BLaER1 (cell line): ENCODE measurements at regions not wholly inside any gene's neighbourhood (a gene's known extent, or its start where the extent isn't known, plus 50 kb on each side); places are given as distances from the start of the nearest gene placed in this dataset.
"Not testable (repeated sequence)": the region's sequence is repeated elsewhere in the genome, so short reads cannot be mapped to it uniquely, and the experiment has no call there.

Source experiments
- H3K27ac ChIP-seq: shearing (Covaris generic); formaldehyde crosslinking; 2 replicates; pipeline ENCODE4 v1.8.1; 2022
- H3K27me3 ChIP-seq: shearing (Covaris generic); formaldehyde crosslinking; 2 replicates; pipeline ENCODE4 v1.8.1; 2022
- H3K36me3 ChIP-seq: shearing (Covaris generic); formaldehyde crosslinking; 2 replicates; pipeline ENCODE4 v1.8.1; 2022
- H3K4me1 ChIP-seq: shearing (Covaris generic); formaldehyde crosslinking; 2 replicates; pipeline ENCODE4 v1.8.1; 2022
- H3K4me2 ChIP-seq: shearing (Covaris generic); formaldehyde crosslinking; 2 replicates; pipeline ENCODE4 v1.8.1; 2022
- H3K4me3 ChIP-seq: shearing (Covaris generic); formaldehyde crosslinking; 2 replicates; pipeline ENCODE4 v1.8.1; 2022
- H3K9ac ChIP-seq: shearing (Covaris generic); formaldehyde crosslinking; 2 replicates; pipeline ENCODE4 v1.8.1; 2022
- H3K9me3 ChIP-seq: shearing (Covaris generic); formaldehyde crosslinking; 2 replicates; pipeline ENCODE4 v1.8.1; 2022
- H4K20me1 ChIP-seq: shearing (Covaris generic); formaldehyde crosslinking; 2 replicates; pipeline ENCODE4 v1.8.1; 2022
- Cebpa-rat ChIP-seq: shearing (Covaris generic); IDR thresholded peaks from 2 replicates; pipeline ENCODE4 v1.8.1; 2022

GRCh38 chr6:145278163-145278807 lies 457.0 kb downstream of the EPM2A start:
- no peak overlapping the region for H3K9ac ChIP-seq
- H3K27ac ChIP-seq = no peak overlapping the region
- H3K4me1 ChIP-seq = no peaks in the 10 kb centered on the region
- TF ChIP-seq Cebpa-rat = no peak
- no peaks in the 10 kb centered on the region for H3K27me3 ChIP-seq
- no peaks in the 10 kb centered on the region for H3K36me3 ChIP-seq
- no peaks in the 10 kb centered on the region for H3K9me3 ChIP-seq
- H3K4me3 ChIP-seq = no peak overlapping the region
- no peaks in the 10 kb centered on the region for H4K20me1 ChIP-seq
- no peak overlapping the region for H3K4me2 ChIP-seq

DNA sequence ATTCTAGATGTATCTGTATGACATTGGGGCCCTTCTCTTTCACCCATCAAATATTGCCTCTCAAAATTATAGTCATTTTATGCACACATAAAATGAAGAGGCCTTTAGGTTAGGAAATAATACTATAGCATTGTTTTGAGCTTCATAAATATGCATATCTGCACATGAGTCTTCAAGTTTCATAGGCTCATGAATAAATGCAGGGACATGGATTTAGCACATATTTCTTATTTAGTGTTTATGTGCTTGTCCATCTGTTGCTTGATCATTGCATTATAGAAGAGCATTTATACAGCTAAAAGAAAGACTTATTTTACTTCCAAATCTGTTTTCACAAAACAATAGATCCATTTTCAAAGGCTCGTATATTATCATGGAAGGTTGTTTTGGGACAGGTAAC lies 455.8 kb downstream of the EPM2A start:
- H4K20me1 ChIP-seq = no peaks in the 10 kb centered on the region
- H3K27me3 ChIP-seq = no peaks in the 10 kb centered on the region
- no peak overlapping the region for H3K4me2 ChIP-seq
- no peak overlapping the region for H3K9ac ChIP-seq
- H3K27ac ChIP-seq = no peak overlapping the region
- TF ChIP-seq Cebpa-rat = no peak
- H3K4me3 ChIP-seq = no peak overlapping the region
- H3K9me3 ChIP-seq = no peaks in the 10 kb centered on the region
- no peaks in the 10 kb centered on the region for H3K36me3 ChIP-seq
- H3K4me1 ChIP-seq = no peaks in the 10 kb centered on the region

DNA sequence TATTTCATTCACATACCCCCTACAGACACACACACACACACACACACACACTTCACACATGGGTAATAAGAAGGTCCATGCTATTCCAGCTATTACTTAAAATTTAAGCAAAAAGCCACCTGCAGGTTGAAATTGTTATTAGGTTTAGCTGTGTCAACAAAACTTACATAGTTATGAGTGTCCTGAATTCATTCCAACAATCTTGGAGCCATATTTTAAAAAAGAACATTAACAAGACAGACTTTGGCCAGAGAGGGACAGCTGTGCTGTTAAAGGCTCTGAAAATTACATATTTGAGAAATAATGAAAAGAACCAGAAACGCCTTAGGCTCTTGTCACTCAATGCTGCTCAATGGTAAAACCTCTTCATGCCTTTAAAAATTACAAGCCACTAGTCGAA lies 455.3 kb downstream of the EPM2A start:
- Histone ChIP-seq H3K4me2 (no peak overlapping the region), H3K36me3 (no peaks in the 10 kb centered on the region), H3K9me3 (no peaks in the 10 kb centered on the region), H3K4me1 (no peaks in the 10 kb centered on the region), H3K27ac (no peak overlapping the region), H3K9ac (no peak overlapping the region), H4K20me1 (no peaks in the 10 kb centered on the region), H3K4me3 (no peak overlapping the region), H3K27me3 (no peaks in the 10 kb centered on the region)
- no peak for TF ChIP-seq Cebpa-rat

DNA sequence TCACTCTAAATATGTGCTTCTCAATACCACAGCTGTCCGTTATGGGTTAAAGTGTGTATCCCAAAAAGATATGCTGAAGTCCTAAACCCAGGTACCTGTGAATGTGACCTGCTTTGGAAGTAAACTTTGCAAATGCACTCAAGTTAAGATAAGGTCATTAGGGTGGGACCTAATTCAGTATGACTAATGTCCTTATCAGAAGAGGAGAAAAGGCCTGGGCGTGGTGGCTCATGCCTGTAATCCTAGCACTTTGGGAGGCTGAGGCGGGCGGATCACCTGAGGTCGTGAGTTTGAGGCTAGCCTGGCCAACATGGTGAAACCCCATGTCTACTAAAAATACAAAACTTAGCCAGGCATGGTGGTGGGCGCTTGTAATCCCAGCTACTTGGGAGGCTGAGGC lies 452.1 kb downstream of the EPM2A start:
- H3K9ac ChIP-seq, H3K9me3 ChIP-seq, H3K36me3 ChIP-seq, H3K4me3 ChIP-seq, H4K20me1 ChIP-seq, H3K4me1 ChIP-seq, H3K4me2 ChIP-seq, H3K27me3 ChIP-seq, H3K27ac ChIP-seq: not testable (repeated sequence)

GRCh38 chr6:145283856-145284255 lies 451.5 kb downstream of the EPM2A start:
- no peaks in the 10 kb centered on the region for H3K4me1 ChIP-seq
- H3K27ac ChIP-seq = no peak overlapping the region
- no peak for TF ChIP-seq Cebpa-rat
- no peak overlapping the region for H3K9ac ChIP-seq
- no peaks in the 10 kb centered on the region for H3K27me3 ChIP-seq
- H3K36me3 ChIP-seq = no peaks in the 10 kb centered on the region
- no peak overlapping the region for H3K4me2 ChIP-seq
- no peak overlapping the region for H3K4me3 ChIP-seq
- H3K9me3 ChIP-seq = no peaks in the 10 kb centered on the region
- H4K20me1 ChIP-seq = no peaks in the 10 kb centered on the region

DNA sequence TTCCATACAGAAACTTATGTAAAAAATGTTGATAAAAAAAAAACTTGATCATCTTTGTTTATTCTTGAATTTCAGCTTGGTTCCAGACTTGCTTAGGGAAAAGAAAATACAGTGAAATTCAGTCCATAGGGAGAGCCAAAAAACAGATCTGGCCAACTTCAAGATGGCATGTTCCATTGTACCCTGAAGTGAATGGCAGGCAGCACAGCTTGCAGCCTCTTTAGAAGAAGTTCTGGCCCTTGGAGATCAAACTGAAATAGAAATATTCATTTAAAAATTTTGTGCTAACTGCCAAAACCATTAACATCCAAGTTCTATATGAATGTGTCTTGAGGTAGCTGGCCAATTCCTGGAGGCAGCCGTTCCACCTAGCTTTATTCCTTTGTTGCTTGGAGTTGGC lies 448.4 kb downstream of the EPM2A start:
- no peak overlapping the region for H3K27ac ChIP-seq
- H3K4me3 ChIP-seq = no peak overlapping the region
- TF ChIP-seq Cebpa-rat = no peak
- H3K27me3 ChIP-seq = no peaks in the 10 kb centered on the region
- H4K20me1 ChIP-seq = no peaks in the 10 kb centered on the region
- no peaks in the 10 kb centered on the region for H3K36me3 ChIP-seq
- no peaks in the 10 kb centered on the region for H3K9me3 ChIP-seq
- H3K4me2 ChIP-seq = no peak overlapping the region
- no peak overlapping the region for H3K9ac ChIP-seq
- no peaks in the 10 kb centered on the region for H3K4me1 ChIP-seq

DNA sequence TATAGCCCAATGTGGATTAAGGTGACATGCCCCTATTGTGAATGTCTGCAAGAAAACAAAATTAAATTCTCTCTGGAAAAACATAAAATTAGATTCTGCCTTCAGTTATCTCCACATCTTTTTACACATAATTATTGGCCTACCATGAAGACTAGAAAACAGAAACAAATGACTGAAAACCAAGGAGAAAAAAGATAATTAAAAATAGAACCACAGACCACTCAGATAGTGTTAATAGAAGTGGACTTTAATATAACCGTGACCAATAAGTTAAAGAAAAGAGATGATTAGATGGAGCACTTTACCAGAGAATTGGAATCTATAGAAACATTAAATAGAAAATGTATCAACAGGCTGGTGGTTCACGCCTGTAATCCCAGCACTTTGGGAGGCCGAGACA lies 445.7 kb downstream of the EPM2A start:
- Histone ChIP-seq H3K9me3 (no peaks in the 10 kb centered on the region), H3K4me3 (no peak overlapping the region), H3K9ac (no peak overlapping the region), H3K27me3 (no peaks in the 10 kb centered on the region), H3K27ac (no peak overlapping the region), H3K36me3 (no peaks in the 10 kb centered on the region), H3K4me1 (no peaks in the 10 kb centered on the region), H4K20me1 (no peaks in the 10 kb centered on the region), H3K4me2 (no peak overlapping the region)
- TF ChIP-seq Cebpa-rat = no peak

- no peaks in the 10 kb centered on the region for H3K4me1 ChIP-seq
- H3K4me2 ChIP-seq = no peak overlapping the region
- no peak for TF ChIP-seq Cebpa-rat
- no peaks in the 10 kb centered on the region for H3K27me3 ChIP-seq
- no peaks in the 10 kb centered on the region for H3K9me3 ChIP-seq
- no peak overlapping the region for H3K9ac ChIP-seq
- no peak overlapping the region for H3K27ac ChIP-seq
- no peak overlapping the region for H3K4me3 ChIP-seq
- no peaks in the 10 kb centered on the region for H4K20me1 ChIP-seq
- no peaks in the 10 kb centered on the region for H3K36me3 ChIP-seq
Measured at GRCh38 chr6:145290122-145290521, 445.2 kb downstream of the EPM2A start.

GRCh38 chr6:145292066-145292465 lies 443.3 kb downstream of the EPM2A start:
- no peaks in the 10 kb centered on the region for H3K9me3 ChIP-seq
- H3K27ac ChIP-seq = no peak overlapping the region
- no peak for TF ChIP-seq Cebpa-rat
- H3K4me1 ChIP-seq = no peaks in the 10 kb centered on the region
- H4K20me1 ChIP-seq = no peaks in the 10 kb centered on the region
- H3K4me3 ChIP-seq = no peak overlapping the region
- H3K27me3 ChIP-seq = no peaks in the 10 kb centered on the region
- H3K36me3 ChIP-seq = no peaks in the 10 kb centered on the region
- H3K9ac ChIP-seq = no peak overlapping the region
- H3K4me2 ChIP-seq = no peak overlapping the region

GRCh38 chr6:145294942-145295341 lies 440.4 kb downstream of the EPM2A start:
- Histone ChIP-seq H3K4me2 (no peak overlapping the region), H3K27me3 (no peaks in the 10 kb centered on the region), H4K20me1 (no peaks in the 10 kb centered on the region), H3K4me1 (no peaks in the 10 kb centered on the region), H3K9ac (no peak overlapping the region), H3K4me3 (no peak overlapping the region), H3K27ac (no peak overlapping the region), H3K36me3 (no peaks in the 10 kb centered on the region), H3K9me3 (no peaks in the 10 kb centered on the region)
- no peak for TF ChIP-seq Cebpa-rat

DNA sequence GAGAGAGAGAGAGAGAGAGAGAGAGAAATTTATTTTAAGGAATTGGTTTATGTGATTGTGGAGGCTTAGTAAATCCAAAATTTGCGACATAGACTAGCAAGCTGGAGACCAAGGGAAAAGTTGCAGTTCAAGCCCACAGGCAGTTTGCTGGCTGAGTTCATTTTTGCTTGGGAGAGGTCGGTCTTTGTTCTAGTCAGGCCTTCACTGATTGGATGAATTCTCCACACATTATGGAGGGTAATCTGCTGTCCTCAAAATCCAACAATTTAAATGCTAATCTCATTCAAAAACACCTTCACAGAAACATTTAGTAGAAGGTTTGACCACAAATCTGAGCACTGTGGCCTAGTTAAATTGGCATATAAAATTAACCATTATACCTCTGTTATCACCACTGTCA lies 439.6 kb downstream of the EPM2A start:
- Histone ChIP-seq H3K36me3 (no peaks in the 10 kb centered on the region), H3K4me3 (no peak overlapping the region), H3K9me3 (no peaks in the 10 kb centered on the region), H3K4me2 (no peak overlapping the region), H3K4me1 (no peaks in the 10 kb centered on the region), H3K27ac (no peak overlapping the region), H4K20me1 (no peaks in the 10 kb centered on the region), H3K9ac (no peak overlapping the region), H3K27me3 (no peaks in the 10 kb centered on the region)
- no peak for TF ChIP-seq Cebpa-rat
